ENCODE measurements at regions not wholly inside any gene's neighbourhood (a gene's known extent, or its start where the extent isn't known, plus 50 kb on each side); places are given as distances from the start of the nearest gene placed in this dataset.

GRCh38 chr1:79796434-79796833 is 789.9 kb upstream of the ADGRL4 start:
- TF ChIP-seq POLR2AphosphoS5 (IDR thresholded peaks at IDR 0.05; ENCODE audit: borderline replicate concordance, low read depth, low read length) (no peak), EZH2 (IDR thresholded peaks at IDR 0.05) (no peak), FOXP2 (optimal IDR thresholded peaks at IDR 0.05; ENCODE audit: control extremely low read depth, extremely low read length, insufficient read depth) (no peak)

Measured in SK-N-MC (cell line).